Lung microvascular endothelial cell (primary cell): ENCODE measurements at regions not wholly inside any gene's neighbourhood (a gene's known extent, or its start where the extent isn't known, plus 50 kb on each side); places are given as distances from the start of the nearest gene placed in this dataset.
A peak's percentile ranks its signal among the peaks of the same experiment; 100 is the strongest.
"Not testable (repeated sequence)": the region's sequence is repeated elsewhere in the genome, so short reads cannot be mapped to it uniquely, and the experiment has no call there.

Experiments used
- DNase-seq, 2 donors: peaks; one replicate each; pipeline versions ENCODE4 v3.0.0 to v3.0.0-alpha.2; 2010; ENCODE audit warnings: low read depth in 2 of 2

DNA sequence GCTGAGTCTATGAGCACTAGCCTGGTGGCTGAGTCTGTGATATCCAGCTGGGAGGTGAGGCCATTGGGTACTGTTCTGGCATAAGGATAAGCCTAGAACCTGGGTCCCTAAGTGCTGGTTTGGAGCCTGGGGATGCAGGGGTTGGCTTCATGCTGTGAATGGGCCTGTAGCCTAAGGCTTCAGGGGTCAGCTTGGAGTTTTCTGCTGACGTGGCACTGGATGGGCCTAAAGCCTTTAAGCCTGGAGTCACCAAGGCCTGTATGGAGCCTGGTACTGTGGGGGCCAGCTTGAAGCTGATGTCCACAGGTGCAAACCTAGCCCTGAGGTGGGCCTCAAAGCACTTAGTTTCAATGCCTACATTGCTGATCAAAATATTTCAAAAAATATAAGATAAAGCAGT, 979.6 kb upstream of the POU3F4 start:
- DNase-seq, result no peak

DNA sequence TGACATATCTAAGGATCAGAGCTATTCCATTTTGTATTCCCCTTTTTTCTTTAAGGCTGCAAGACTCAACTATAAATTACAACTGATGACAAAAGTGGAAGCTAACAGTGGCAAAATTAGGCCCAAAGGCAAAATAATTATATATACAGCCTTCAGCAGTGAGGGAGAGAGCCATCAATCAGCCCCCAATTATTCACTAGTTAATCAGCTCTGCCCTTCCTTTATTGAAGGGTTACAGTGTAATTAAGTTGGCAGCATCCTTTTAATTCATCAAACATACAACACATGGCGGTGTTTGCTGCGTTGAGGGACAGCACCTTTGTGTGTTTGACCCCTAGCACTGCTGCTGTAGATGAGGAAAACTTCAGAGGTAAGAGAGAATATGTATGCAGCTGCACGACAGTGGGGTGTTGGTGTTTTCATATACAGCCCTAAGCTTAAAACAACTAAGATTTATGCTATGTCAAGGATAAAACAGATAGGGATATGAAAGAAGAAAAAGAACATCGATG, 973.9 kb upstream of the POU3F4 start:
- no peak for DNase-seq

DNA sequence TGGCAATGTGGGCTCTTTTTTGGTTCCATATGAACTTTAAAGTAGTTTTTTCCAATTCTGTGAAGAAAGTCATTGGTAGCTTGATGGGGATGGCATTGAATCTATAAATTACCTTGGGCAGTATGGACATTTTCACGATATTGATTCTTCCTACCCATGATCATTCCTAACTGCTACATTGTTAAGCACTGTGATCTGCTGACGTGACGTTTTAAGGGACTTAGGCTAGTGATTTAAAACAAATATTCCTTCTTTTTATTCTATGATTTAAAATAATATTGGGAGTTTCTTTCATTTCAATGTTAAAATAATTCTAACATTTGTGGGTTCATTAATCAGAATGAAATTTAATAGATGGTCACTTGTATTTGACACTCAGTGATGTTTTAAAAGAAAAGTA, 970.9 kb upstream of the POU3F4 start:
- not testable (repeated sequence) for DNase-seq

DNA sequence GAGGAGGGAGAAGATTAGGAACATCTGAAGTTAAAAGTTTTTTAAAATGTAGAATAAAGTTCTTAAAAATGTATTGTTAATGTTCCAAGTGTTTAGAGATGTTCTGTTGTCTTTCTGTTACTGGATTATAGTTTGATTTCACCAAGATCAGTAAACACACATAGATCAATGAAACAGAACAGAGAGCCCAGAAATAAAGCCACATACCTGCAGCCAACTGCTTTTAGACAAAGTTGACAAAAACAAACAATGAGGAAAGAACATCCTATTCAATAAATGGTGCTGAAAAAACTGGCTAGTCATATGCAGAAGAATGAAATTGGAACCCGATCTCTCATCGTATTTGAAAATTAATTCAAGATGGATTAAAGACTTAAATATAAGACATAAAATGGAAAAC, 966.3 kb upstream of the POU3F4 start:
- DNase-seq, result no peak

DNA sequence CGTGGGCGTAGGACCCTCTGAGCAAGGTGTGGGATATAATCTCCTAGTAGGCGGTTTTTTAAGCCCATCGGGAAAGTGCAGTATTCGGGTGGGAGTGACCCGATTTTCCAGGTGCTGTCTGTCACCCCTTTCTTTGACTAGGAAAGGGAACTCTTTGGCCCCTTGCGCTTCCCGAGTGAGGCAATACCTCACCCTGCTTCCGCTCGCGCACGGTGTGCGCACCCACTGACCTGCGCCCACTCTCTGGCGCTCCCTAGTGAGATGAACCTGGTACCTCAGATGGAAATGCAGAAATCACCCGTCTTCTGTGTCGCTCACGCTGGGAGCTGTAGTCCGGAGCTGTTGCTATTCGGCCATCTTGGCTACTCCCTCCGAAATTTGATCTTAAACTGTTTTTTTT, 955.9 kb upstream of the POU3F4 start:
- not testable (repeated sequence) for DNase-seq

DNA sequence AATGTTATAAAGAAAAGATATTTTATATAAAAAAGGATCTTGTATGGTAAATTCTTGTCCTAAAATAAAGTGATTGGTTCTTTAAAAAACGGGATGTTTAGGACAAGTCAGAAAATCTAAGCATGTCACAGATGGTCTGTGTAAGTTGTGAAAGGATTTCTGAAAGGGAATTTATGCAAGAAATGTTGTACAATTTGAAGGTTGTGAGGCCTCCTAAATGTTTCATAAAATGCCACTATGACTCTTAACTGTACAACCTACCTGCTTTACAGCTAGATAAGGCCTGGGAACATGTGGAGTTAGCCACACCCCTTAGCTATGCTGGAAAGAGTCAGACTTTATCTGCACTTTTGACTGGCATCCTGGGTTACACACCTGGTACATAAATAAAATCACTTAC, 951.5 kb upstream of the POU3F4 start:
- no peak for DNase-seq

DNA sequence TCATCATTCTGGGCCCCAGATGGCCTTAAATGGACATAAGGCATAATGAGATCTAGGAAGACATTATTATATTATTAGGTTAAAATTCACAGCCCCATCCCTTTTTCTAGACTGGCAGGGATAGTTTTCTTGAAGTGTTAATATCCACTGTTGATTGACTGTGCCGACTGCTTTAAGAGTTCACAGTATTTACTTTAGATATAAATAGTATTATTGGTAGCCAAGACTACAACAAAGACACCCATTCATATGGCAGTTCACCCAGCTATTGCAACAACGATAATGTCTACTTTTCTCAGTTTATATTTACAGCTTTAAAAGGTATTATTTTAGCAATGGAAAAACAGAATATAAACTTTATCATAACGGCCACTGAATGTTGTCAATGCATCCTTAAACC, 922.2 kb upstream of the POU3F4 start:
- no peak for DNase-seq

DNA sequence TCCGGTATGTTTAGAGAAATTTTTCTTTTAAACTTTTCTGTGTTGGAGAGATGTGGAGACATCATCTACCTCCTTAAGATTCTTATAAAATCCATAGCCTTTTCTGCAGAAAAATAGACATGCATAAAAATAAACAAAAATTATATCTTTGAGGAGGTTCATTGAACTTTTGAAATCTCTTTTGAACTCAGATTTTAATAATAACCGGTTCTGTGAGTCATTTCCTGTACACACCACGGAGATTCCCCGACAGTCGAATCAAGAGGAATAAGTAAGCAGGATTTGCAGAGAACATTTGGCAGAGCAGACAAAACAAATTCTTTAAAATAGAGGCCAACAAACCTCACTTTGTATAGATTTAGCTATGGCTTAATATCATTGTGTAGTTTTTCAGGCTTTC, 918.7 kb upstream of the POU3F4 start:
- peak; percentile 1 to 38 for DNase-seq

DNA sequence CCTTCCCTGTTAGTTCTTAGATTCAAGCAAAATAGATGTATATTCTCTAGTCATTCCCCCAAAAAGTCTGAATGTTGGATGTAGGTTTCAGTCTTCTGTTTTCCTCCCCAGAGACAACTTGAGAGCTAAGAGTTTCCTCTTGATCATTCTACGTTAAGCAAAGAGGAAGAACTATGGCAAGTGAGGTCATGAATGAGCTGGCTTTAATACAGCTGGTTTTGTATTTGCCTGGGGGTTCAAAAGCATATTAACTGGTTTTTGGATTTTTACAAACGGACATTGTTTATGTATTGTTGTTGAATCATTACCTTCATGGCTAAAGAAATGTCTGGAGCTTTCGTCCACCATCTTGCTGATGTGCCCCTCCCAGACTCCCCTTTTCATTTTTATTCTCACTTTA, 916.7 kb upstream of the POU3F4 start:
- no peak for DNase-seq

DNA sequence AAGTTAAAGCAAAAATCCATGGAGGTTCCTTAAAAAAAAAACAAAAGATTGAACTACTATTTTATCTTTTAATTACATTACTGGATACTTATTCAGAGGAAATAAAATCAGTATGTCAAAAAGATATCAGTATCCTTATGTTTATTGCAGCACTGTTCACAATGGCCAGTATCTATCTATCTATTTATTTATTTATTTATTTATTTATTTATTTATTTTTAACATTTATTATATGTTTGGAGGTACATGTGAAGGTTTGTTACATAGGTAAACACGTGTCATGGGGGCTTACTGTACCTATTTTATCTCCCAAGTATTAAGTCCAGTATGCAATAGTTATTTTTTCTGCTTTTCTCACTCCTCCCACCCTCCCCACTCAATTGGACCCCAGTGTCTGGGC, 881.1 kb upstream of the POU3F4 start:
- no peak for DNase-seq

DNA sequence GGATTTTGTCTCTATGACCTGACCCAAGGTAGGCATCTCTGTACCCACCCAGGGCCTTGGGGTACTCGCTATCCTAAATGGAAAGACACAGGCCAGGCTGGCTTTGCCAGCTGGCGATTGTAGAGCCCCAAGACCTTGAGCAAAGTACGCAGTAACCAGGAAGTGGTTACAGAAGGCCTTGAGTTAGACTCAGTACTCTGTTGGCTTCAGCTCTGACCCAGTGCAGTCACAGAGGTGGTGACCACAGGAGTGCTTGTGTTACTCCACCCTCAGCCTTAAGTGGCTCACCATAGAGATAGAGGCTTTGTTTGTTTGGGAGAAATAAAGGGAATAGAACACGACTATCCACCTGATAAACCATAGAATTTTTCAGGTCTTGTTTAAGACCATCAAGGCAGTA, 880.5 kb upstream of the POU3F4 start:
- DNase-seq, result no peak

DNA sequence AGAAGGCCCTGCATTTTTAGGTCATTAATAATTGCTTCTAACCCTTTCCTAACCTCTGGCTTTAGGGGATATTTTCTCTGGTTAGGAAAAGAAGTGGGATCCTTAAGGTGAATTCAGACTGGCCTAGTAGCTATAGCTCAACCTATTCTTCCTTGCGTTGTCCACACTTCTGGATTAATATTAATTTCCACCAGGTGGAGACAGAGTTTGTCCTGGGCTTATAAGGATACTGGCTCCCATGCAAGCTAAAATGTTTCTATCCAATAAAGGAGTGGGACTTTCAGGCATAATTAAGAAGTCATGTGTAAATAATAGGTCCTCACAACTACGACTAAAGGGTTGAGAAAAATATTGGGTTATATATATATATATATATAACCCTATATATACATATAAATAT, 860.0 kb upstream of the POU3F4 start:
- DNase-seq, result peak in 1 of 2 donors; percentile 12

DNA sequence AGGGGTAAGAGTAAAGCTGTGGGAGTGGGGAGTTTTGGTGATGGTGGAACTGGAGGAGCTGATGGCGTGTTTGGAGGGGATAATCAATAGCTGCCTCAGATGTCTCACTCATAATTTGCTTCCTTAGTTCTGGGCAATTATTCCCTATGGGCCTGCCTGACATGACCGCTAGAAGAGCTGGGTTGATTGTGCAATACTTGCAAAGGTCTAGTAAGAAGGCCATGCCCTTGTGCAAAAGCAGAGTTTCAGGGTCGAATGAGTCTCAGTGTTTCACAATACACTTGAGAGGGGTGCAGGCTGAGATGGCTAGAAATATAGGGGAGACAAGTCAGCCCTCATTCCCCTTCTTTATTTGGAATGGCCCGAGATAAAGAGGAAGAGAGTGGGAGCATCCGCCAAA, 858.4 kb upstream of the POU3F4 start:
- DNase-seq, result no peak

DNA sequence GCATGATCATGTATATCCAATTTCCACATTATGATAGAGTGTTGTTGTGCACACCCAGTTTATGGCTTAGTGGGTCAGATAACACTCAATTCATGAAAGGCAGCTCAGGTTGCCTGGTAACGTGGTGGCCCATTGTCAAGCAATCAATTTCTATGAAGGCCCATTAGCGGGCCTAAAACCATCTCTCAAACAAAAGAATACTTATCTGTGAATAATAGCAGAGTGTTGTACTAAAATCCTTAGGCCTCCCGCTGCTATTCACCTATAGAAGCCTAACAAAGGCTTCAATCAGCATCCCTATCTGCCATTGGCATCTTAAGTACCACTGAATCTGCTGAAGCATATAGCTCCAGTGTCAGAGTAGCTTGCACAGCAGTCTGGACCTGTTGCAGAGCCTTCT, 849.6 kb upstream of the POU3F4 start:
- DNase-seq, result no peak

DNA sequence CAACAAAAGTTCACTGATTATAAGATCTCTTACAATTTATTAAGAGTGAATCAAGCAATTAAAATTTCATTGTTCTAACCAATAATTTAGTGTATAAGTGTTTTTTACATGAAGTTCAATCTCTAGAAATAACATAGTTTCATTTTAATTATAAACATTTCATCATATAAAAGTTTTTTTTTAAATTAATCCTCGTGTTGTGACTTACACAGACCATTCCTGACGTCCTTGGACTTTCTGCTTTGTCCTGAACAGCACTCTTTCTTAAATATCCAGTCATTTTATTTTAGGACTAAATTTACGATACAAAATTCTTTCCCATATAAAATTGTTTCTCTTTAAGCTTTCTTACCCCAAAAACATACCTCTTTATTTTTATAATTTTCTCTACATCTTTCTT, 841.7 kb upstream of the POU3F4 start:
- DNase-seq, result no peak

DNA sequence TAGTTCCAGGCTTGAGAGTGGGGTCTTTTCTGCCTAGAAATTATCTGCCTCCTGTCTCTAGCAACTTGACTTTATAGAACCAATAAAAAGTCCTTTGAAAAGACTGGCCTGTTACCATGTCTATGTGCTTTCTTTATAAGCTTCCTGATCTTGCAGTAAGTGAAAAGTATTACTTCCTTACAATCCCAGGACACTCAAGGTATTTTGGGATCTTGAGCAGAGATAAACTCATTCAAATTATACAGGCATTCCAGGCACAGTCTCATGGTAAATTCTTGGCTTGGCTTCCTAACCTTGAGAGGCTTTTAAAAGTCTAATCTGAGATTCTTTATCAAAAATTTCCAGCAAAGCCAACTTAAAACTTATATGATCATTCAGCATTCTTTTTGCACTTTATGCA, 833.0 kb upstream of the POU3F4 start:
- no peak for DNase-seq

DNA sequence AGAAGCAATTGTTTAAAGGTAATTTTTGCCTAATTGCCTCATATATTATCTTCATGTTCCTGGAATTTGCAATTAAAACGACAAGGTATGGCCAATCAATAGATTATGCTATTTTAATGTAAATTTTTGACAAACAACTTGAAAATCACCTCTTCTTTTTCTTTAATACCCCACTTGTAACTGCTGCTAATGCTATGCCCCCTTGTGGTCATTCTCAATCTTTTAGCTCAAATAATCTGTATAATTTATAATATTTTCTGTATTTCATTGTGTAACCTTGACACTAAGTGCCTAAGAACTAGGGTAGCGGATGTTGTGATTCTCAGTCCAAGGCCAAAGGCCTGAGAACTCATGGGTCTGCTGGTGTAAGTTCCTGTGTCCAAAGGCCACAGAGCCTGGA, 831.7 kb upstream of the POU3F4 start:
- DNase-seq, result peak; percentile 2 to 13

DNA sequence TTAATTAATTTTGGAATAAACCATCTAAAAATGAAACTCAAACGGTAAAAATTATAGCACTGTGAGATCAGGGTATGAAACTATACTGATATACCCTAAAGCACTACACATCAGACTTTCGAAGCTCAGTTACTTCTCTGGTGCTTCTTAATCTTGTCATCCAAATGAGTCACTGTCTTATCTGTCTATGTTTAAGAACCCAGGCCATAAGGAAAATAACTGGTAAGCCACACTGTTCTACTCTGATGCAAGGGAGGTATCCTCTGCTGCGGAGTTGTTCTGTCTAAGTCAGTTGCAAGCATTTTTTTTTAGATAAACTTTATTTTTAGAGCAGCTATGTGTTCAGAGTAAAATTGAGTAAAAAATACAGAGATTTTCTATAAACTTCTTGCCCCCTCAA, 830.8 kb upstream of the POU3F4 start:
- DNase-seq, result no peak

DNA sequence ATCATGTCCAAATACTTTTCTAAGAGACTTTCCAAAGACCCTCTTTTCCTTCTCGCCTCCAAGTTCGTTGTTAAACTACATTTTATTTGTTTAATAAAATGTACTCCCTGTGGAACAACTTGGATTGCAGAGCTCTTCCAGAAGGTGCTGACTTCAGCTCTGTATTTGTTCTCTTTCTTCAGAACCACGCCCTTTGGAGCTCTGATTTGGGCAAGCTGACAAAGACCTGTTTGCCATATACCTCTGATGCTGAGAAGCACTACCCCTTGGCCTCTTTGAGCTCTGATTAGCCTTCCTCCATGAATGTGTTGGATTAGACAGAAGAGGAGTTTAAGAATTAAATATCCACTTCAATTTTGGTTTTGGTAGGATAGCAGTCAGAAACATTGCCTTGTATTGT, 815.1 kb upstream of the POU3F4 start:
- DNase-seq, result no peak

DNA sequence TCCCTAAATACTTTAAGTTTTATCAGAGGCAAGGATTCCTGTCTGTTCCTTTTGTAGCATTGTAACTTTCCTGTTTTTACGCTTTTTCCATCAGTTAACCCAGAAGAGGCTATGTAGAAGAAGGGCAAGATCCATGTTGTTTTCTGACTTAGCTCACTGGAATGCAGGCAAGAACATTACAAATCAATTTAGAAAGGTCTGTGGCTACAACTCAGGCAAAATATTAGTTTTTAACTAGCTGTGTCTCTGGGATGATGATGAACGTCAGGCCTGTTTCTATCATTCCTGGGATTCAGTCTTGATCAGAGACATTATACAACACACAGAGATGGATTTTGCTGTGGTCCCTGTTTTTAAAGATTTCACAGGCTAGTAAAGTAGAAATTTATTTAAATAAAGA, 813.0 kb upstream of the POU3F4 start:
- DNase-seq, result no peak

DNA sequence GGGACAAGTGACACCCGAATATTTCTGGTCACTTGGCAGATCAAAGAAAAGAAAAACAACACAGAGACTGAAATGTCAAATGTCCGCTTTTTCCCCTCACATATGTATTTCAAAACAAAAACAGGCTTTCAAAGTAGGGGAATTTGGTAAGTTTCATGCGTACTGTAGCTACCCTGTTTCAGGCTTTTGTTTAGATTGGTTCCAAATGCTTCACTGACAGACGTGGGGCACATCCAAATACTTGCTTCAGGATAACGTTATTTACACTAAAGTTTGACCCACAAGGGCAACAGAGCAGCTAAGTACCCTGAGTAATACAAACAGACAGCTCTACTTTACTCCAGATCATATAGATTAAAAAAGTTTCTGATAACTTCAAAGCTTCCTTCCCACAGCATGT, 804.5 kb upstream of the POU3F4 start:
- DNase-seq, result no peak

DNA sequence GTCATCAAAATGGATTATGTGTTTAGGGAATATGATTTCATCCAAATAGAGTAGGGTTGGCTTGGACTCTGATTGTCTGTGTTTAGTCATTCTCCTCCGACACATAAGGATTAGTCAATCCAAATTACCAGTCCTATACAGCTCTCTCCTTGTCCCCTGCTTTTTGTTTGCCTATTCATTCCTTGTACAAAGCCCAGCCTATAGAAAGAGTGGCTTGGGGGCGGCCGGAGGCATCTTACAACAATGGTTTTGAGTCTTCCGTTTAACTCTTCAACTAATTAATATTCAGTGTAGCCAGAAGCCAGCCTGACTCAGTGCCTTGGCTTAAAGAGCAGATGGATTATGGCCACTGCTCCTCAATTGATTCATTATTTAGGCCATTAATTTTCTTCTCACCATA, 796.6 kb upstream of the POU3F4 start:
- no peak for DNase-seq

DNA sequence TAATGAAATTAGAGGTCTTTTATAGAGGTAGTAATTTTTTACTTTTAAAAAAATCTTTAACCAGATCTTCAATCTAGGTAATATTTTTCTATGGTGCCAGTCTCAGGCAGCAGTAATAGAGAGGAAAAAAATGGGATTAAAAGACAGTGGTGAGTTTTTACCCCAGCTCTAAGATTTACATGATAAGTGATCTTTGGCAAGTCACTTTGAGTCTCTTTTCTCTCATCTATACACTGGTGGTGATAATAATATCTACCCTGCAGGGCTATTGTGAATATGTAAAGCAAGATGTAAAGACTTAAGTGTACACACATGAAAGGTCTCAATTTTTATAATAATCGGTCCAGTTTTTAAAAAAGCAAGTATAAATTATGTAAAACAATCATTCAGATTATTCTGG, 786.2 kb upstream of the POU3F4 start:
- DNase-seq, result no peak

DNA sequence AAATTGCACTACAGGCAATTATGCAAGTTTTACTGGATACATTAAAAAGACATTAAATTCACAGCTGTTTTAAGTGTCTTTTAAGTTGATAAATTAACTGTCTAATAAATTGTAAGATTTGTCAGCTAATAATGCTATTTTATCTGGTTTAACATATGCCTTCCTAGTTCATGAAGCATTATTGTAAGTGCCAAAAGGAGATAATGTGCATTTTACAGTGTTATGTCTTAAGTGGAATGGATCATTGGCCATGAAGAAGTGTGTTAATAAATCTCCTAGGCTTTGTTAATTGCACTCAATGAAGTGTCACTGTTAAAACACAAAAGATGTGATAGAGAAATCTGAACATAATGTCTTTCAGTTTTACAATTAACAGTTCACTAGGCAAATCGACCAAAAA, 784.3 kb upstream of the POU3F4 start:
- no peak for DNase-seq

DNA sequence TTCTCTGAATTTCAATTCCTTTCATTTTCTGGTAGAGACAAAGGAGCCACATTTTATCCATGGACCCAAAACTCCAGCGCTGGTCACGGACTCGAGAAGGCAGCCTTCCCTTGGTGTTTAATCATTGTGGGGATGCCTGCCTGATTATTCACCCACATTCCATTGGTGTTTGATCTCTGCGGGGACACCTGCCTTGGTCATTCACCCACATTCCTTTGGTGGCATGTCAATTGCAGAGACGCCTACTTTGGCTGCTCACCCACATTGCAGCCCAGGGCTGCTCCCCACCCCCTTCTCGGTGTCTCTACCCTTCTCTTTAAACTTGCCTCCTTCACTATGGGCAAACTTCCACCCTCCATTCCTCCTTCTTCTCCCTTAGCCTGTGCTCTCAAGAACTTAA, 780.7 kb upstream of the POU3F4 start:
- not testable (repeated sequence) for DNase-seq
